ENCODE measurements at regions not wholly inside any gene's neighbourhood (a gene's known extent, or its start where the extent isn't known, plus 50 kb on each side); places are given as distances from the start of the nearest gene placed in this dataset.

- TF ChIP-seq CHD7 (IDR thresholded peaks at IDR 0.05; ENCODE audit: insufficient replicate concordance, low read length): no peak
- no peak for TF ChIP-seq KDM4A (IDR thresholded peaks at IDR 0.05; ENCODE audit: low read depth, low read length, severe bottlenecking)
- no peak for TF ChIP-seq JUND (IDR thresholded peaks at IDR 0.05; ENCODE audit: low read length)
- no peak for TF ChIP-seq NANOG (IDR thresholded peaks at IDR 0.05; ENCODE audit: insufficient read depth, low read depth, low read length, poor library complexity, severe bottlenecking)
- no peak for TF ChIP-seq CREB1 (IDR thresholded peaks at IDR 0.05)
- no peak for TF ChIP-seq CEBPB (IDR thresholded peaks at IDR 0.05; ENCODE audit: low read depth, low read length)
- TF ChIP-seq BCL11A (IDR thresholded peaks at IDR 0.05; ENCODE audit: low read depth in 2 of 2, low read length in 2 of 2): no peak
- TF ChIP-seq USF2 (IDR thresholded peaks at IDR 0.05; ENCODE audit: low read length): no peak
- no peak for TF ChIP-seq TAF7 (optimal IDR thresholded peaks at IDR 0.05; ENCODE audit: borderline replicate concordance, low read depth, low read length)
- no peak for TF ChIP-seq E2F6 (IDR thresholded peaks at IDR 0.05)
- TF ChIP-seq POLR2AphosphoS5 (IDR thresholded peaks at IDR 0.05; ENCODE audit: low read depth, low read length): no peak
Observed at GRCh38 chr1:101713760-101714159, 283.0 kb downstream of the OLFM3 start (continued).
